SK-MEL-5 (cell line): ENCODE measurements at regions not wholly inside any gene's neighbourhood (a gene's known extent, or its start where the extent isn't known, plus 50 kb on each side); places are given as distances from the start of the nearest gene placed in this dataset.

ENCODE experiments used
- DNase-seq: peaks from one replicate; pipeline ENCODE4 v3.0.0-alpha.2; 2016; ENCODE audit warnings: low read depth, low spot score
- in situ Hi-C: cut with HindIII; loops from 2 replicates; pipeline ENCODE4 v1.10.0; 2016; ENCODE audit warnings: low sequenced_read_pairs, high pct_unique_total_duplicates, low pct_unique_long_range_greater_than_20kb

GRCh38 chr4:119736559-119736958 is 108.0 kb upstream of the PDE5A start:
- DNase-seq = no peak
- in situ Hi-C loops = no loop called here

GRCh38 chr4:119735165-119735651 is 106.6 kb upstream of the PDE5A start:
- in situ Hi-C loops = no loop called here

GRCh38 chr4:119733431-119733830 is 104.8 kb upstream of the PDE5A start:
- in situ Hi-C loops = no loop called here
- no peak for DNase-seq

More at GRCh38 chr4:119735165-119735651, 106.6 kb upstream of the PDE5A start:
- DNase-seq = no peak

- no peak for DNase-seq
- in situ Hi-C loops = no loop called here
Observed at GRCh38 chr4:119731778-119732177, 103.2 kb upstream of the PDE5A start.

- in situ Hi-C loops = no loop called here
- no peak for DNase-seq
Observed at GRCh38 chr4:119731146-119731742, 102.6 kb upstream of the PDE5A start.

GRCh38 chr4:119730671-119730950 is 102.0 kb upstream of the PDE5A start:
- no peak for DNase-seq

GRCh38 chr4:119729835-119730670 is 101.4 kb upstream of the PDE5A start:
- in situ Hi-C loops = no loop called here
- no peak for DNase-seq

More at GRCh38 chr4:119730671-119730950, 102.0 kb upstream of the PDE5A start:
- in situ Hi-C loops = no loop called here

- peak; percentile 32 for DNase-seq
- in situ Hi-C loops = no loop called here
Observed at GRCh38 chr4:119728692-119729593, 100.3 kb upstream of the PDE5A start.

GRCh38 chr4:119728185-119728584 is 99.6 kb upstream of the PDE5A start:
- in situ Hi-C loops = no loop called here
- DNase-seq = no peak

GRCh38 chr4:119726505-119726904 is 97.9 kb upstream of the PDE5A start:
- no peak for DNase-seq
- in situ Hi-C loops = no loop called here

- in situ Hi-C loops = no loop called here
- no peak for DNase-seq
Observed at GRCh38 chr4:119725688-119726330, 97.2 kb upstream of the PDE5A start.

- no peak for DNase-seq
- in situ Hi-C loops = no loop called here
Observed at GRCh38 chr4:119725011-119725410, 96.4 kb upstream of the PDE5A start.

- DNase-seq = no peak
Observed at GRCh38 chr4:119722670-119723069, 94.1 kb upstream of the PDE5A start.

GRCh38 chr4:119721878-119722277 is 93.3 kb upstream of the PDE5A start:
- DNase-seq = no peak
- in situ Hi-C loops = no loop called here

More at GRCh38 chr4:119722670-119723069, 94.1 kb upstream of the PDE5A start:
- in situ Hi-C loops = no loop called here

- in situ Hi-C loops = no loop called here
- no peak for DNase-seq
Observed at GRCh38 chr4:119715490-119716445, 87.2 kb upstream of the PDE5A start.

GRCh38 chr4:119709418-119709817 is 80.8 kb upstream of the PDE5A start:
- no peak for DNase-seq
- in situ Hi-C loops = no loop called here

GRCh38 chr4:119707336-119707735 is 78.7 kb upstream of the PDE5A start:
- in situ Hi-C loops = no loop called here
- DNase-seq = no peak
